Ureter (tissue), 1 donor: ENCODE measurements at regions not wholly inside any gene's neighbourhood (a gene's known extent, or its start where the extent isn't known, plus 50 kb on each side); places are given as distances from the start of the nearest gene placed in this dataset.
"Not testable (repeated sequence)": the region's sequence is repeated elsewhere in the genome, so short reads cannot be mapped to it uniquely, and the experiment has no call there.

Experiments used
- DNase-seq: peaks from one replicate; pipeline ENCODE4 v3.0.0-alpha.2; 2020; ENCODE audit warnings: low spot score
- donor health status: DM: yes; HTN: yes; CAD: no.

DNA sequence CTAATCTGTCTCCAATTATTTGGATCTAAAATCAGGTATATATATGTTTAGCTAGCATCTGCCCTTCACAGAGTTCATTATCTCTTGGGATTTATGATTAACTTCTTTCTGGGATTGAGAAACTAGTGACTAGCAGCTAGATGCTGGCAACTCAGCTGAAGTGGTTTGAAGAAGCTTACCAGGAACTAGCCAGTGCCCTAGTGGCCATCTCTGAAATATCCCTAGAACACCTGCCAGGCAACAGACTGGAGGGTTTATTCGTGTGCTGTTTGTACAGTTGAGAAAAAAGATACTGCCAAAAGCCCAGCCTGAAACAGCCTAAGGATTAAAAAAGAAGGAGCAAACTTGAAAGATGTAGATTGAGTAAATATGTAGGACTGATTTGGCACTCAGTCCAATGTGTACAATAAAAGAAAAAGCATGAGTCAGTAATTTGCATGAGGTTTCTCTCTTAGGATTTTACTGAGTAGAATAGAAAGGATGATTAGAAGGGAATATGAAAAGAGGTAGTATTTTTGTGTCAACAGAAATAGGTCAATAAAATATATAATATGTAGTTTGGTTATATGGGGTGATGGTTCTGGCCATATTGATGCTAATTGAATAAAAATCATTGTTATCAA, 1144.6 kb upstream of the ADGRL2 start:
- DNase-seq: no peak

DNA sequence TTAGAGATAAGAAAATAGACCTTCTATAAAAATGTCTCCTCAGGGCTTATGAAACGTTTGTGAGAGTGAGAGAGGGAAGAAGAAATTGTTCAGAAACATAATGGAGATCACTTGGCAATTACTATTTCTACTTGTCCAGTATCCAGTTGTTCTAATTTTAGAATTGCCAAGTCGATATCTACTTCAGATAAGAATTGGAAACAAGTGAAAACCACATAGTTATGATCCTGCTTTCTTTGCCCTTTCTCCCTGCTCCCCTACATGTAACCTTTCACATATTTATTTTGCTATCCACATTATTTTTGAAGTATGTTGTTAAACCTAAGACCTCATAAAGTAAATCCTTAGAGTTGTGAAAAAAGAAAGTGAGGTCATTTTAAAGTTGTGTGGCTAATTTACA, 1154.7 kb upstream of the ADGRL2 start:
- DNase-seq: no peak

DNA sequence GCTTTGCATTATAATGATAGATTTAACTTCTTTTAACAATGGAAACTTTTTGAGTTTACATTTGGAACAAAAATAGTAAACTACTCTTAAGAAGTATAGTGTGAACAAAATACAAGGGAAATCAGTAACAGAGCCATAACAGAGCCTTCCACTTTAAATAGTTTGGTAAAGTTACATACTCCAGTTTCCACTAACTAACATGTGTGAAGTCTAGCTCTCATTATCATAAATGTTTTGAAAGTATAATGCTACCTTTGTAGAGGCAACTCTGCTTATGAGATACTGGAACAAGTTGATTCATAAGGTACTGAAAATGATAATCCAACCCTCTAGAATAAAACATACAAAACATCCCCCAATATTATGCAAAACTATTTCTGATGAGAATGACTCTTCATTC, 1155.1 kb upstream of the ADGRL2 start:
- DNase-seq: no peak

DNA sequence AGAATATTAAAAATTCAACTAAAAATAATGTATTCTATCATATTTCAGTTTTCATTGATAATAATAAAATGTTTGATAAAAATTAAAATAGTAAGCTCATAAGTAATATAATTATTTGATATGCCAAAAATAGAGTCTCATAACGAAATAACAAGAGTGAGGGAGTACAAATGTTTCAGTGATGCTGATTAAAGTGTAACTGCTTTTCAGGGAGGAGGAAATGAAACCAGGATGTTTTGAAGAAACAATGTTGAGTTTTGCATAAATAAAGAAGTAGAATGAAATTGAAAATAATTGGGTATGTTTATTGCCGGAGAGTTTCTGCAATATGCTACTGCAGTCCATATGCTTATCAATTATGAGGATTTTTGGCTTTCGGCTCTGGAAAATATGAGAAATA, 1159.8 kb upstream of the ADGRL2 start:
- DNase-seq: no peak

DNA sequence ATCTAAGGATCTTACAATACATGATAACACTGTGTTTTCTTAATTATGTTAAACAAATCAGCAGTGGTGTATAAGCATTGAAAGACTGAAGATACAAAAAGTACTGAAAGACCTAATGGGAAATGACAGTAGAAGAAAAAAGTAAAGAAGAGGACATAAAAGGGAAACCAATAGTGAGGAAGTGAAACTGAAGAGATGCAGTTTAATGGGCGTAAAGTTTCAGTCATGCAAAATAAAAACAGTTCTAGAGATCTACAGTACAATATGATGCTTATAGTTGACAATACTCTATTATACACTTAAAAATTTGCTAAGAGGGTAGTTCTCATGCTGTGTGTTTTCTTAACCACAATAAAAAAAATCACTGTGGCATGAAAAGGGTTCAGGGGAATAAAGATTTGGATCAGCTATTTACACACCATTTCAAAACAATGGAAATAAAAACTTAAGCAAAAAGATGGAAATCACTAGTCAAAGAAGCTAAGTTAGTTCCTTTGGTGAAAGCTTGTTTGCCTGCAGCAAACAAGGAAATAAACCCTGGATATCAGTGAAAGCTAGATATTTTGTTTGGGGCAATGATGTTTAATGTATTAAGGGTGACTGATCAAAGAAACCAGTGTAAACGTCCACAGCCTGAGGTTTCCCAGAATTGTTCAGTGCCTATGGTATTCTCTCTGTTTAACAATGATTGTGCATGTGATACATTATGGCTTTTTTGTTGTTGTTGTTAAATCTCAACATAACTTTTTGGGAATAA, 1160.8 kb upstream of the ADGRL2 start:
- DNase-seq: no peak

DNA sequence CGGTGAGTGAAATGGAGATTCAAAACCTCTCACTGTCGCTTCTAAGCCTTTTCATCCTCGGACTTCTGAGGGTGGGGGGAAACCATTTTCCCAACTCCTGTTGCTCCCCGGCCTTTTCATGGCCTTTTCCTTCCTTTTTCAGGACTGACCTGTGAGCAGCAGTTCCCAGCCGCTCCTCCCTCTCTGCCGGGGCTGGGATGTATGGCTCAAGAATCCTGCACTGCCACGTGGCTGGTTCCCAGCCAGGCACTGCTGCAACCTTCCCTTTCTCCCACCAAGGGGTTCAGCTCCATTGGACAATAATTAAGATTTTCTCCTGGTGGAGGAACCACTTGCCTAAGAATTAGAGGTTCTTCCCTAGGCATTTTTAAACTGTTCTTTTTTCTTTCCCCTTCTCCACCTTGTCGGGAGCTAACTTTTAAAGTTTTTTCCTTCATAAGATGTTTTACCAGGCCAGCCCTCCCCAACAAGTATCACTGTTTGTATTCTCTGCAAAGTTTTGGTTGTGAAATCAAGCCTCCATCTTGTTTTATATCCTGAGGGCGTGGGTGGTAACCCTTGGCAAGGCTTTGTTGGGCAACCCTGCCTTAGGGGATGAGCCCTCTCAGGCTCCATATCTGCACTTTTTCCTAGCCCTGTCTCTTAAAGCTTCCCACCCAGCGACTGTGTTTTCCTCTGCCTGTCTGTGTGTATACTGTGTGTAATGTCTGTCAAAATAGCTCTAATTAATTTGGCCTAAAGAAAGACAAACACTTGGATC, 1166.6 kb upstream of the ADGRL2 start:
- no peak for DNase-seq

DNA sequence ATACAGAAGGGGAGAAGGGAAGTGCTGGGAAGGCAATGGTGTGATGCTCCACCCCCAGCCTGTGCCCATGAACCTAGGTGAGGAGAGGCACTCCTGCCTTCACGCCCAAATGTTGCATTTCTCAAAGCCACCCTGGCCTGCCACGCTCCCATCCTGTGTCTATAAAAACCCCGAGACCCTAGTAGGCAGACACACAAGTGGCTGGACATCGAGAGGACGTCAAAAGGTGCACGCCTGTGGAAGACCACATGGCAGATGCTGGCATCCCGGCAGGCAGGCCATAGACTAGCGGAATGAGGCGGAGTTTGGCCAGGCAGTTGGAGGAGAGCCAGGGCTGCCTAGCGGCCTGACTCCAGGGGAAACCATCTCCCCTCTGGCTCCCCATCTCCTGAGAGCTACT, 1168.5 kb upstream of the ADGRL2 start:
- no peak for DNase-seq

DNA sequence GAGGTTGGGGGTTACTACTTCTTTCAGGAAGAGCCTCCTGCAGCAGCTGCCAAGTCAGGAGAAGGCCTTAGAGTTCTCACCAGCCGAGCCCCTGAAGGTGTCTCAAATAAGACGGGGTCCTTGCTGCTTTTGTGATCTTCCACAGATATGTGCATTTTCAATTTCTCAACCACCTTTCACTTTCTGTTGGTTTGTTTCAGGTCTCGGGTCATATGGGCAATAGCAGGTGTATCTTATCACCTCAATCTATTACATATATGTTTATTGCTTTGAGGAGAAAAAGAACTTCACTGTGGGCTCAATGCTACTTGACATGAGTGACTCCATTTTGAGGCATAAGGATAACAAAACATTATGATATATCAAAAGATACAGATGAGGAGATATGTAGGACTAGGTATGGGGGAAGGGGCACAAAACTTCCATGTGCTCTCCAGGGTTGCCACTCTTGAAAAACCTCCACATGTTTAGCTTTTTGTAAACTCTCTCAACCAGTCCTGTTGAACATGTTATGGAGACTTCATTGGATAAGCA, 1171.4 kb upstream of the ADGRL2 start:
- no peak for DNase-seq

DNA sequence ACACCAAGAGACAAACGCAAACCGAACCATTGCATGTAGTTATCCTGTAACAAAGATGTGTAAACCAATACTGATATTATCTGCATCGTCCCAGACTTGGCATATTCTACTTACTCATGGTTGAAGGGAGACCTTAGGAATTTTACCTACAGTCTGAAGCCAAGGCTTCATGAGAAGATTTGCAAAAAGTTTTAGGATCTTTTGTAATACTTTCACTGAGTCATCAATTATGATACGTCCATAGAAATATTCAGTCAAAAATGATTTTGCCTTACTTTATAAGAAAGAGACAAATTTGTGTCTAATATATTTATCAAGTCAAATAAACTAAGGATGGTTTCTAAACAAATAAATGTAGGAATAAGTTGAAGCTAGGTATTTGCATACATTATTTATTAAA, 1176.1 kb upstream of the ADGRL2 start:
- no peak for DNase-seq

DNA sequence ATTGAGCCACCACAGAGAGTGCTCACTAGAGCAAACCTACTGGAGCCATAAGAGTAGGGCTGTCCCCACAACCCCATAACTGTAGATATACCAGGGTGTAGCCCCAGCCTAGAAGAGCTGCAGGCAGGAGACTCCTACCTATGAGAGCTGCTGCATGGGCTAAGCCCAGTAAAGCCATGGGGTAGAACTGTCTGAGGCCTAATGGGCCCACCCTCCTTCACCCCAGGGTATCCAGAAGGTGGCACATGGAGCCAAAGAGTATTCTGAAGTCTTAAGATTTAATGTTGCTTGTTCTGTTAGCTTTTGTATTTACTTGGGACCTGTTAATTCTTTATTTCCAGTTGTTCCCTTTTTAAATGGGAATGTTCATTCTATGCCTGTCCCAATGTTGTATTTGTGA, 1193.7 kb upstream of the ADGRL2 start:
- DNase-seq: no peak

DNA sequence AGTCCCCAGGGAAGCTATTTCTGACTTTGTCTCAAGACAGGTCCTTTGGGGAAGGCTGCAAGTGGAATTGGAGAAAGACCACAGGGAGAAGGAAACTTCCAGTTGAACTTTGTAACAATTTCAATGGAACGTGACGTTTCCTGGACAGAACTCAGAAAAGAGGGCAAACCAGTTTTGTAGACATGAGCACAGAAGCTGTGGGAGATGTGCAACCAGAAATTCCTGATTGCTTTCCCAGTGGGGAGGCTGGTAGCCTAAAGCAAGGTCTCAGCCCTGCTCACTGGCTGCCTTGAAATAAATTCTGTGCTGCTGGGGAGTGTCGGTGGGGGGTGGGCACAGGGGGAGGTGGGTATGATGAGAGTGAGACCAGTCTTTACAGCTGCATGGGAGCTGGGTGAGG, 1206.7 kb upstream of the ADGRL2 start:
- DNase-seq: no peak

DNA sequence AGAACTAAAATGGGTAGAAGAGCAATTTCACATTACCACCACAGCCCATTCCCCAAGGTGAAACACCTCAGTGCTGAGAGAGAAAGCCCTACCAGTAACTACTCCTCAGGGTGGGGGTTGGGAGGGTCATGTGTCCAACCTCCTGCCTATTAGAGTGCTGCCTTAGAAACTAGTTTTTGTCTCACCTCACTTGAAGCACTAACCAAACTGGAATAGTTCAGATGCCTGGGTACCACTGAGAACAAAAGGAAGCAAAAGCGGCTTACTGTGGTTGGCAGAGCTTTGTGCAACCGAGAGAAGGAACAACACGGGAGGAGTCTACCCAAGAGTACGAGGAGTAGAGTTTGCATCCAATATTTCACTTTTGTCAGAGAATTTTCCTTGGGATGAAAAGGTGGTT, 1207.5 kb upstream of the ADGRL2 start:
- no peak for DNase-seq

DNA sequence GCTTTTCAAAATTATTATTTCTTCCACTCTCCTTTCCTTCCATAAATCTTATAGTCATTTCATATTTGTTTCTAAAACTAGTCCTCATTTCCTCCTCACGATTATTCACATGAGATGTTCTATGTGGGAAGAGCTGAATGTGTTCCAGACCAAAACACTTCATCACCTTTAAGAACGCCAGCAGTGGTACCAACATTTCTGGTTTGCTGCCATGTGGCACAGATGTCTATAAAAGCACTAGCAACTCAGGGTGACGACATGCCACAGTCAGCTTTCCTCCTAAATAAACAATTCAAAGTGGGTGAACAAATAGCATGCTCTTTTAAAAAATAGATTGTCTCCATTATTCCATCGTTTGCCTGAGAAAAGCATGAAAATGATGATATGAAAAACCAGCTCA, 1217.8 kb upstream of the ADGRL2 start:
- no peak for DNase-seq

DNA sequence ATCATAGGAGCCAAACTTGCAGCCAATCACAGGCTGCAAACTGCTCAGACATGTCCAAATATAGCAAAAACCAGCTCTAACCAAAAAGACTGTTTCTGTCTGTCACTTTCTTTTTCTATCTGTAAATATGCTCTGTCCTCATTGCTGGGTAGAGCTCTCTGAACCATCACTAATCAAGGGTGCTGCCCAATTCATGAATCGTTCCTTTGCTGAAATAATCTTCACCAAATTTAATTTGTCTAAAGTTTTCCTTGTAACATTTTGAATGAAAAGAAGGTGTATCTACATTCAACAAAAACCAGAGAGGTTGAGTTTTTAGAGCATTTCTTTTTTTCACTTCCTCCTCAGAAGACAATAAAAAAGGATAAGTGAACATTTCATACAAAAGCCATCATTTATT, 1221.7 kb upstream of the ADGRL2 start:
- no peak for DNase-seq

DNA sequence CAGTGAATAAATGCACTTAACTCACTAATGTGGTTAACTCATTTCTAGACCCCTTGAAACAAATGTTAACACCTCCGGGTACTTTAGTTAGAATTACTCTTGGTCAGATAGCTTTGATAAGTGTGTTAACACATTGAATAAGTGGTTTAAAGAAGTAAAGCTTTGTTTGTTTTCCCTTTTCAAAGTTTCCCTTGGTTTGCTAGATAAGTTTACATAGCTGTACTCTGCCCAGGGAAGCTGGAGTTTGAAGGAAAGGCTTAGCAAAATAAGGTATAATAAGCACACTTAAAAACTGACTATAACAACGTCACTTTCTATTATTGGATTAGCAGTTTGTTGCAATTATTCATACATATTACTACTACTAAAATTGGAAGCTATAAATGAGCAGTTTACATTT, 1233.9 kb upstream of the ADGRL2 start:
- no peak for DNase-seq

DNA sequence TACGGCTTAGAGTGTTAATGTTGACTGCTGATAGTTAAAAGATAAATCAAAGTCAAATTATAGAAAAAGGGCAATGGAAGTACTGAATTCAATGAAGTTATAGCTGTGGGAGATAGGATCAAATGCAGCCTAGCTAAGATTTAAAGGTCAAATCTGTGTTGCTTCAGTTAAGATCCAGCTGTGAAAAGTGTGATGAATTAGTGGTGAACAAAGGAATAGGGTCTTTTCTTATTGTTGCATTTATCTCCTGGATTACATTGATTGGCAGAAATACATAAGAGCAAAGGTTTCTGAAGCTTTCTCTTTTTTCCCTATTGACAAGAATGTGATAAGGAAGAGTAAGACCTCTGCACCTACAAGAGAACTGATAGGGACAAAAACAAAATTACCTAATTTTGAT, 1234.6 kb upstream of the ADGRL2 start:
- DNase-seq: no peak

DNA sequence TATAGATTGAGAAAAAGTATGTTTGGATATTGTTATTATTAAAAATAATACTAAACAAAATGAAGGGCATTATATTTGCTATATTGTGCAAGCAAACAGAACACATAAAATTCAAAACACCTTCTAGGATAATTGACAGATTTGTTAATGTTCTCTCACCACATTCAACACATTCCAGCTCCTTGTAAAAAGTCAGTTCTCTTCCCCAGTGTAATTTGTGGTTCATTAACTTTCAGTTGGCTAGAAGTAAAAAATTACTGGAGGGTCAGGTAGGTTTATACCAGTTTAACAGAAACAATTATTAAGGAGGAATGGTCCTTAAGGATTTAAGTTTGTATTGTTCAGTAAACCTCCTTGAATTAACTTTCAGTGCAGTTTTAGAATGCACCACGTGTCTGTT, 1235.3 kb upstream of the ADGRL2 start:
- no peak for DNase-seq

DNA sequence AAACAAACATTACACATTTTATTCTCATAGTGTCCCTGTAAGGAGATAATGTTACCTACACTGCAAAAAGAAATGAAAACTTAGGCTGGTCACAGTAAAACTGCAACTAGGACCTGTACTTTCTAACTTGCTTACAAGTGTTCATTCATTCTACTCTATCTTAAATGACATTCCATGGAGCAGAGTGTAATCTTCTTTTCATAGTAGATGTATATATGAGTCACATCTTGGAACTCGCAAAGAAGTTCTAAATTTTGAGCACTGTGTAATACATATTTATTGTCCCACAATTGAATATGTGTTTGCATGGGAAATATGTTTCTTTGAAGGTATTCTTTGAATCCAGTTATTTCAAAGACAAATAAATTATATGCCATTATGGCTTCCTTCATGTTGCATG, 1258.5 kb upstream of the ADGRL2 start:
- no peak for DNase-seq

DNA sequence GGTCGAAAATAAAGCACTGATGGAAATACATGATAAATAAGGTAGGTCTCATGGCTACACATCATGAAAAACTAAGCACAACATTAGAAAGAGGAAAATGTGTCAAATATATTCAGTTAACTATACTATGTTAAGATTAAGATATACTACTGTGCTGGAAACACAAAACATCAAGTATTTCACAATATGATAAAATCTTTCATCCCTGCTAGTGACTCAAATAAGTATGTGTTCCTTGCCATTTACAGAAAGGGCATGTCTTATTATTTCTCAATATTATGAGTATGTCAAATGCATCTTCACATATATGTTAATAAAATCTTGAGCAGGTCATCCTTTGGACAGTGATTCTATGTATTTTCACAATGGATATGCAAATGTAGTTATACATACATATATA, 1260.1 kb upstream of the ADGRL2 start:
- no peak for DNase-seq

DNA sequence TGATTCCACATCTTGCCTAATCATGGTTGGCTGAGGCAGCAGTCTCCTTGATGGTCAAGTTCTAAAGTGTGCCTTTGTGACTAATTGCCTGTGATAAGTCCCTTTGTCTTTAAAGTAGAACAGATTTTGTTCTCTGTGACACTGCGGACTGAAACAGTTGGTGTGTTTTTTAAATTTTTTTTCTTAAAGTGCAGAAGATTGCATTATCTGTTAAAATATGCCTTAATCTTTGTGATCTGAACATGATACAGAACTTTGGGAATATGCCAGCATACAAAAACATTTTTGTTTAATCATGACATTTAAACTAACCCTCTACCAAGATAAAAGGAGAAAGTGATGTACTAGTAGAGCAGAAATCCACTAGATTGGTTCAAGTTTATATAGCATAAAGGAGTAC, 1260.6 kb upstream of the ADGRL2 start:
- DNase-seq: no peak

DNA sequence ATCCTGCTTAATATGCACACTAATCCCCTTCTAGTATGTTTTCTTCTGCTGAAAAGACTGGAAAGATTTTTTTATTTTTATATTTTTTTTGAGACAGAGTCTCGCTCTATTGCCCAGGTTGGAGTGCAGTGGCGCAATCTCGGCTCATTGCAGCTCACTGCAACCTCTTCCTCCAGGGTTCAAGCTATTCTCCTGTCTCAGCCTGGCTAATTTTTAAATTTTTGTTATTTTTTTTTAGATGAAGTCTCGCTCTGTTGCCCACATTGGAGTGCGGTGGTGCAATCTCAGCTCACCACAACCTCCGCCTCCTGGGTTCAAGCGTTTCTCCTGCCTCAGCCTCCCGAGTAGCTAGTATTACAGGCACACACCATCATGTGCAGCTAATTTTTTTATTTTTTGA, 1261.4 kb upstream of the ADGRL2 start:
- DNase-seq: not testable (repeated sequence)

DNA sequence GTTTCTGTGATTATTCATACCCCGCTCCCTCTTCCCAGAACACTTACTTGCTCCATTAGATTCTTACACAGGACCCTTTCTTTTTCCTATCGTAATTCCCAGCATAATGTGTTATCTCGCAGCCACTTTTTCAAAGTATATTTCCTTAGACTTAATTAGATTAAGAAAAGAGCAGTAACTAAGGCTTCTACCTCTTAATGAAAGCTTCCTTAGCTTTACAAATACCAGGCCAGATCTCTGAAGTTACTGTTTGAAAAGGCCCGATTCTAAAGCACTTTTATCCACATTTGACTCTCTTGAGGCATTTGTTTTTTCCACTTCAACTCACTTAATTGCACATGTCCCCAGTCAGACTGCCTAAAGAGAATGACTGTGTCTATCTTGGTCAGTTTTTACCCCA, 1264.3 kb upstream of the ADGRL2 start:
- DNase-seq: no peak

DNA sequence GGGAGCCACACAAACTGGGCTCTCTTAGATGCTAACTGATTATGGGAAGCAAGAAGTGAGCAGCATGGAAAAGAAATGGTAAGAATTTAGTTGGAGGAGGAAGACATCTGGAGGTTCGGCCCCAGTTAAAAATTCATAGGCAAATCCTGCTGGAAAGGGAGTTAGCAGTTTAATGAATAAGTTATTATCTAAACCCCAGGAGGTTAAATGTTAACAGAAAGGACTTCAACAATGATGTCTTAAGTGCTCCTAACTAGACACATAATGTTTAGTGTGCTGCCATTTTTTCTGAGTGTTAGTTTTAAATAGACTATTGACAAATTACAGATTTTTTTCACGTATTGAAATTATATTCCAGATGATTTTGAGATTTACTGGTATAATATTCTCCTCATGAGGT, 1265.3 kb upstream of the ADGRL2 start:
- DNase-seq: no peak
